ENCODE measurements at regions not wholly inside any gene's neighbourhood (a gene's known extent, or its start where the extent isn't known, plus 50 kb on each side); places are given as distances from the start of the nearest gene placed in this dataset. TPM values are rescaled to one million over a fixed set of nuclear protein-coding genes. Genes with fewer than 3 reads are reported as not detected.

GRCh38 chr12:64999148-64999425 is 122.0 kb downstream of the WIF1 start:
- intact Hi-C loops (cut with micrococcal nuclease): no loop called here
- WGBS (ENCODE audit: insufficient coverage): no CpG with 5 or more reads among the region's 1 CpG
- peaks cover 2 to 6% (median 4%) of the 10 kb centered on the region in 3 donors for H3K27me3 Mint-ChIP-seq (ENCODE audit: low read depth in 3 of 3)

More at GRCh38 chr12:64999148-64999425, 122.0 kb downstream of the WIF1 start:
- no peaks in the 10 kb centered on the region for H3K27me3 ChIP-seq (ENCODE audit: control insufficient read depth in 2 of 2, insufficient read depth in 2 of 2, low read length in 2 of 2)
- no peaks in the 10 kb centered on the region for H3K4me1 Mint-ChIP-seq
- H3K4me1 ChIP-seq (ENCODE audit: control insufficient read depth in 1 of 2, insufficient read depth in 2 of 2, low read length in 2 of 2): no peaks in the 10 kb centered on the region
- H3K4me3 Mint-ChIP-seq: no peak overlapping the region
- H2AFZ ChIP-seq (ENCODE audit: insufficient read depth, low read depth, low read length, poor library complexity, severe bottlenecking): no peak overlapping the region
- peaks cover 1 to 9% (median 5%) of the 10 kb centered on the region in 7 donors for H3K9me3 Mint-ChIP-seq
- no peak overlapping the region for H3K4me2 ChIP-seq (replicated peaks; ENCODE audit: extremely low read depth, low read length, poor library complexity, severe bottlenecking)
- no peak overlapping the region for H3K4me3 ChIP-seq (replicated peaks in 1 of 3; ENCODE audit: low read depth in 2 of 3, low read length in 3 of 3)
- H3K36me3 ChIP-seq (replicated peaks in 1 of 2; ENCODE audit: control insufficient read depth in 1 of 2, insufficient read depth in 2 of 2, low read length in 2 of 2): no peaks in the 10 kb centered on the region
- H3K27ac ChIP-seq (ENCODE audit: low read depth in 1 of 2, low read length in 2 of 2): no peak overlapping the region
- no peaks in the 10 kb centered on the region for H3K36me3 Mint-ChIP-seq
- H3K79me2 ChIP-seq (ENCODE audit: insufficient read depth, low read length): no peaks in the 10 kb centered on the region
- H3K27ac Mint-ChIP-seq: no peak overlapping the region
- DNase-seq: no peak
- H4K20me1 ChIP-seq (ENCODE audit: insufficient read depth, low read length): no peaks in the 10 kb centered on the region
- no peaks in the 10 kb centered on the region for H3K9me3 ChIP-seq (replicated peaks in 1 of 2; ENCODE audit: control insufficient read depth in 1 of 2, insufficient read depth in 1 of 2, low read length in 2 of 2)
- no peak for TF ChIP-seq CTCF (IDR thresholded peaks at IDR 0.05)
- no peak overlapping the region for H3K9ac ChIP-seq (ENCODE audit: insufficient read depth, low read length, poor library complexity, severe bottlenecking)

Small RNA genes in the stretch of these regions (small RNA-seq; reads per million reads assigned to genes)
- gene RNU6ATAC42P (ENCODE audit: insufficient read length, low read depth): not detected
